ENCODE measurements at regions not wholly inside any gene's neighbourhood (a gene's known extent, or its start where the extent isn't known, plus 50 kb on each side); places are given as distances from the start of the nearest gene placed in this dataset.

- 83% methylated on average over 1 of the region's 1 CpG for WGBS (ENCODE audit: insufficient coverage)
- TF ChIP-seq, protein P1, sequence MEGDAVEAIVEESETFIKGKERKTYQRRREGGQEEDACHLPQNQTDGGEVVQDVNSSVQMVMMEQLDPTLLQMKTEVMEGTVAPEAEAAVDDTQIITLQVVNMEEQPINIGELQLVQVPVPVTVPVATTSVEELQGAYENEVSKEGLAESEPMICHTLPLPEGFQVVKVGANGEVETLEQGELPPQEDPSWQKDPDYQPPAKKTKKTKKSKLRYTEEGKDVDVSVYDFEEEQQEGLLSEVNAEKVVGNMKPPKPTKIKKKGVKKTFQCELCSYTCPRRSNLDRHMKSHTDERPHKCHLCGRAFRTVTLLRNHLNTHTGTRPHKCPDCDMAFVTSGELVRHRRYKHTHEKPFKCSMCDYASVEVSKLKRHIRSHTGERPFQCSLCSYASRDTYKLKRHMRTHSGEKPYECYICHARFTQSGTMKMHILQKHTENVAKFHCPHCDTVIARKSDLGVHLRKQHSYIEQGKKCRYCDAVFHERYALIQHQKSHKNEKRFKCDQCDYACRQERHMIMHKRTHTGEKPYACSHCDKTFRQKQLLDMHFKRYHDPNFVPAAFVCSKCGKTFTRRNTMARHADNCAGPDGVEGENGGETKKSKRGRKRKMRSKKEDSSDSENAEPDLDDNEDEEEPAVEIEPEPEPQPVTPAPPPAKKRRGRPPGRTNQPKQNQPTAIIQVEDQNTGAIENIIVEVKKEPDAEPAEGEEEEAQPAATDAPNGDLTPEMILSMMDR (IDR thresholded peaks at IDR 0.05): no peak
- no peaks in the 10 kb centered on the region for H3K9me3 ChIP-seq (replicated peaks in 1 of 2; ENCODE audit: control insufficient read depth in 1 of 2, insufficient read depth in 1 of 2, low read length in 2 of 2)
Observed at GRCh38 chr9:119701651-119702050, 332.4 kb upstream of the BRINP1 start.

DNA sequence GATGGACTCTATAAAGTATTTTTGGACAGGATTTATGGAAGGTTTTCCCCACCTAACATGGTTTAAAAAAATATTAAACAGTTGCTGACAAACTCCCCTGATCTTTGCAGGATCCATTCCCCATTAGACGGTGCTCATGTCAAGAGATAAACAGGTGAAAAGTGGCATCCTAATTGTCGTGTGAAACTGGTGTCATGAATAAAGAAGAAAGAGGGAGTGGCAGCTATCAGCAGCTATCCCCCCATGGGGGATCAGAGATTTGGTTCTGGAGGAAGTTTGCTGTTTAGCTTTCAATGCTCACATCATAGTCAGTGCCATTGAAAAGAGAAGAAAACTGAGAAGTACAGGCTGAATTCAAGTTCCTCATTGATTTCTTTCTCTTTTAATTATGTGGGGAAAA is 329.3 kb upstream of the BRINP1 start:
- H3K27me3 ChIP-seq (ENCODE audit: control insufficient read depth in 2 of 2, insufficient read depth in 2 of 2, low read length in 2 of 2): no peaks in the 10 kb centered on the region
- H3K27ac ChIP-seq (ENCODE audit: low read depth in 1 of 2, low read length in 2 of 2): no peak overlapping the region
- peaks cover 0 to 5% (median 0%) of the 10 kb centered on the region in 7 donors for H3K9me3 Mint-ChIP-seq
- H3K27ac Mint-ChIP-seq: no peak overlapping the region
- H3K36me3 Mint-ChIP-seq: no peaks in the 10 kb centered on the region
- no peaks in the 10 kb centered on the region for H3K9me3 ChIP-seq (replicated peaks in 1 of 2; ENCODE audit: control insufficient read depth in 1 of 2, insufficient read depth in 1 of 2, low read length in 2 of 2)
- no peak overlapping the region for H3K4me3 Mint-ChIP-seq
- H3K4me1 Mint-ChIP-seq: no peaks in the 10 kb centered on the region
- no peaks in the 10 kb centered on the region for H3K36me3 ChIP-seq (replicated peaks in 1 of 2; ENCODE audit: control insufficient read depth in 1 of 2, insufficient read depth in 2 of 2, low read length in 2 of 2)
- TF ChIP-seq, protein P1 (IDR thresholded peaks at IDR 0.05): no peak
- H3K4me1 ChIP-seq (ENCODE audit: control insufficient read depth in 1 of 2, insufficient read depth in 2 of 2, low read length in 2 of 2): no peaks in the 10 kb centered on the region
- intact Hi-C loops (cut with micrococcal nuclease): no loop called here
- H3K79me2 ChIP-seq (ENCODE audit: insufficient read depth, low read length): no peaks in the 10 kb centered on the region
- H2AFZ ChIP-seq (ENCODE audit: insufficient read depth, low read depth, low read length, poor library complexity, severe bottlenecking): no peak overlapping the region
- H3K4me3 ChIP-seq (replicated peaks in 1 of 3; ENCODE audit: low read depth in 2 of 3, low read length in 3 of 3): no peak overlapping the region
- no peaks in the 10 kb centered on the region for H3K27me3 Mint-ChIP-seq (ENCODE audit: low read depth in 3 of 3)
- no peak overlapping the region for H3K4me2 ChIP-seq (replicated peaks; ENCODE audit: extremely low read depth, low read length, poor library complexity, severe bottlenecking)
- no peak overlapping the region for H3K9ac ChIP-seq (ENCODE audit: insufficient read depth, low read length, poor library complexity, severe bottlenecking)
- WGBS (ENCODE audit: insufficient coverage): no CpG with 5 or more reads among the region's 2 CpGs
- no peaks in the 10 kb centered on the region for H4K20me1 ChIP-seq (ENCODE audit: insufficient read depth, low read length)
- DNase-seq: no peak

More at GRCh38 chr9:119701651-119702050, 332.4 kb upstream of the BRINP1 start:
- no peak overlapping the region for H3K9ac ChIP-seq (ENCODE audit: insufficient read depth, low read length, poor library complexity, severe bottlenecking)
- H3K4me2 ChIP-seq (replicated peaks; ENCODE audit: extremely low read depth, low read length, poor library complexity, severe bottlenecking): no peak overlapping the region
- no peaks in the 10 kb centered on the region for H4K20me1 ChIP-seq (ENCODE audit: insufficient read depth, low read length)
- no peaks in the 10 kb centered on the region for H3K36me3 ChIP-seq (replicated peaks in 1 of 2; ENCODE audit: control insufficient read depth in 1 of 2, insufficient read depth in 2 of 2, low read length in 2 of 2)
- no peak for DNase-seq
- no peak overlapping the region for H3K27ac ChIP-seq (ENCODE audit: low read depth in 1 of 2, low read length in 2 of 2)
- no peak overlapping the region for H3K27ac Mint-ChIP-seq
- no peaks in the 10 kb centered on the region for H3K27me3 ChIP-seq (ENCODE audit: control insufficient read depth in 2 of 2, insufficient read depth in 2 of 2, low read length in 2 of 2)
- peaks cover 0 to 4% (median 0%) of the 10 kb centered on the region in 7 donors for H3K9me3 Mint-ChIP-seq
- no peaks in the 10 kb centered on the region for H3K4me1 ChIP-seq (ENCODE audit: control insufficient read depth in 1 of 2, insufficient read depth in 2 of 2, low read length in 2 of 2)
- H3K27me3 Mint-ChIP-seq (ENCODE audit: low read depth in 3 of 3): no peaks in the 10 kb centered on the region
- H3K36me3 Mint-ChIP-seq: no peaks in the 10 kb centered on the region
- intact Hi-C loops (cut with micrococcal nuclease): no loop called here
- no peak overlapping the region for H3K4me3 ChIP-seq (replicated peaks in 1 of 3; ENCODE audit: low read depth in 2 of 3, low read length in 3 of 3)
- H2AFZ ChIP-seq (ENCODE audit: insufficient read depth, low read depth, low read length, poor library complexity, severe bottlenecking): no peak overlapping the region
- no peak overlapping the region for H3K4me3 Mint-ChIP-seq
- H3K4me1 Mint-ChIP-seq: no peaks in the 10 kb centered on the region
- no peaks in the 10 kb centered on the region for H3K79me2 ChIP-seq (ENCODE audit: insufficient read depth, low read length)

Measured in CD14-positive monocyte (primary cell).